H9 (cell line): ENCODE measurements at regions not wholly inside any gene's neighbourhood (a gene's known extent, or its start where the extent isn't known, plus 50 kb on each side); places are given as distances from the start of the nearest gene placed in this dataset.

Experiments
- DNase-seq: peaks from one replicate; pipeline ENCODE4 v3.0.0-alpha.2; 2017
- H2AFZ ChIP-seq: one replicate; pipeline ENCODE4 v1.6.1; 2013; ENCODE audit warnings: mild to moderate bottlenecking, low read length, control low read depth, moderate library complexity
- H2AK5ac ChIP-seq: 2 replicates; pipeline ENCODE4 v1.6.1; 2013; ENCODE audit warnings: low read length, control low read depth, mixed read lengths; ENCODE audit not compliant: insufficient read length
- H2BK120ac ChIP-seq: one replicate; pipeline ENCODE4 v1.6.1; 2013; ENCODE audit warnings: low read depth, mild to moderate bottlenecking, low read length, control low read depth, inconsistent platforms; ENCODE audit not compliant: poor library complexity, severe bottlenecking
- H2BK12ac ChIP-seq: 2 replicates; pipeline ENCODE4 v1.6.1; 2013; ENCODE audit warnings: low read length, control low read depth, mixed read lengths, low read depth; ENCODE audit not compliant: insufficient read length
- H2BK15ac ChIP-seq: 2 replicates; pipeline ENCODE4 v1.6.1; 2013; ENCODE audit warnings: low read depth, low read length, control low read depth
- H2BK20ac ChIP-seq: one replicate; pipeline ENCODE4 v1.6.1; 2013; ENCODE audit warnings: low read depth, mild to moderate bottlenecking, low read length, control low read depth, inconsistent platforms; ENCODE audit not compliant: poor library complexity, severe bottlenecking
- H2BK5ac ChIP-seq: 2 replicates; pipeline ENCODE4 v1.6.1; 2013; ENCODE audit warnings: low read length, control low read depth, mixed read lengths; ENCODE audit not compliant: insufficient read length
- H3K14ac ChIP-seq: 2 replicates; pipeline ENCODE4 v1.6.1; 2013; ENCODE audit warnings: low read length, control low read depth; ENCODE audit not compliant: insufficient read depth
- H3K18ac ChIP-seq: 2 replicates; pipeline ENCODE4 v1.6.1; 2013; ENCODE audit warnings: low read depth, mild to moderate bottlenecking, mixed read lengths, low read length, control low read depth; ENCODE audit not compliant: insufficient read length
- H3K23ac ChIP-seq: 2 replicates; pipeline ENCODE4 v1.6.1; 2013; ENCODE audit warnings: low read length, control low read depth, mixed read lengths, low read depth; ENCODE audit not compliant: insufficient read length
- H3K23me2 ChIP-seq: 2 replicates; pipeline ENCODE4 v1.6.1; 2013; ENCODE audit warnings: low read depth, mild to moderate bottlenecking, mixed read lengths, low read length, control low read depth; ENCODE audit not compliant: insufficient read length, poor library complexity, severe bottlenecking
- H3K27ac ChIP-seq: 2 replicates; pipeline ENCODE4 v1.5.1; 2013; ENCODE audit warnings: low read length, control low read depth, mixed read lengths, low read depth; ENCODE audit not compliant: insufficient read length
- H3K27me3 ChIP-seq: 2 replicates; pipeline ENCODE4 v1.6.1; 2013; ENCODE audit warnings: low read length, control low read depth, inconsistent platforms; ENCODE audit not compliant: insufficient read depth
- H3K4ac ChIP-seq: 2 replicates; pipeline ENCODE4 v1.6.1; 2013; ENCODE audit warnings: low read depth, mild to moderate bottlenecking, control low read depth, inconsistent platforms, low read length, moderate library complexity
- H3K4me1 ChIP-seq: 2 replicates; pipeline ENCODE4 v1.6.1; 2013; ENCODE audit warnings: low read length, control low read depth, inconsistent platforms; ENCODE audit not compliant: insufficient read depth
- H3K4me2 ChIP-seq: 2 replicates; pipeline ENCODE4 v1.6.1; 2013; ENCODE audit warnings: low read length, control low read depth, mixed read lengths; ENCODE audit not compliant: insufficient read length, insufficient read depth
- H3K56ac ChIP-seq: 2 replicates; pipeline ENCODE4 v1.6.1; 2013; ENCODE audit warnings: low read depth, mild to moderate bottlenecking, mixed read lengths, low read length, control low read depth; ENCODE audit not compliant: insufficient read length
- H3K79me1 ChIP-seq: 2 replicates; pipeline ENCODE4 v1.6.1; 2013; ENCODE audit warnings: low read depth, mild to moderate bottlenecking, moderate library complexity, low read length, control low read depth, inconsistent platforms; ENCODE audit not compliant: insufficient read depth, poor library complexity, severe bottlenecking
- H3K79me2 ChIP-seq: 2 replicates; pipeline ENCODE4 v1.6.1; 2013; ENCODE audit warnings: low read length, control low read depth, inconsistent platforms; ENCODE audit not compliant: insufficient read depth
- H3K9ac ChIP-seq: 2 replicates; pipeline ENCODE4 v1.6.1; 2013; ENCODE audit warnings: low read length, control low read depth, mixed read lengths; ENCODE audit not compliant: insufficient read length; ENCODE audit errors: extremely low read depth
- H3K9me3 ChIP-seq: one replicate; pipeline ENCODE4 v1.6.1; 2013; ENCODE audit warnings: low read depth, low read length, inconsistent platforms; ENCODE audit not compliant: control insufficient read depth
- H3T11ph ChIP-seq: one replicate; pipeline ENCODE4 v1.6.1; 2013; ENCODE audit warnings: mild to moderate bottlenecking, low read length, control low read depth, inconsistent platforms
- H4K20me1 ChIP-seq: one replicate; pipeline ENCODE4 v1.6.1; 2013; ENCODE audit not compliant: control insufficient read depth, insufficient read length, insufficient read depth
- H4K5ac ChIP-seq: 2 replicates; pipeline ENCODE4 v1.6.1; 2013; ENCODE audit warnings: low read depth, mild to moderate bottlenecking, mixed read lengths, low read length, control low read depth; ENCODE audit not compliant: insufficient read length
- H4K8ac ChIP-seq: replicated peaks from 2 replicates; pipeline ENCODE4 v1.6.1; 2013; ENCODE audit warnings: low read length, control low read depth, mixed read lengths, low read depth; ENCODE audit not compliant: insufficient read length
- H4K91ac ChIP-seq: 2 replicates; pipeline ENCODE4 v1.6.1; 2013; ENCODE audit warnings: low read depth, mild to moderate bottlenecking, moderate library complexity, mixed read lengths, low read length, control low read depth; ENCODE audit not compliant: insufficient read length
- H3K27ac Mint-ChIP-seq, 3 experiments: 2 replicates in 2 of 3; 3 replicates in 1 of 3; pipeline ENCODE4 v1.8.0; 2020 to 2021; ENCODE audit warnings: mixed read lengths in 3 of 3, mild to moderate bottlenecking in 1 of 3, moderate library complexity in 1 of 3
- H3K27me3 Mint-ChIP-seq: 2 replicates; pipeline ENCODE4 v1.8.0; 2021; ENCODE audit warnings: low read depth, mild to moderate bottlenecking, moderate library complexity, mixed read lengths
- H3K36me3 Mint-ChIP-seq, 3 experiments: 2 replicates in 2 of 3; 3 replicates in 1 of 3; pipeline ENCODE4 v1.8.0; 2020 to 2021; ENCODE audit warnings: low read depth in 3 of 3, mixed read lengths in 3 of 3; ENCODE audit not compliant: insufficient read depth in 1 of 3
- H3K4me1 Mint-ChIP-seq, 2 experiments: 2 replicates each; pipeline ENCODE4 v1.8.0; 2020; ENCODE audit warnings: mixed read lengths in 2 of 2
- H3K4me3 Mint-ChIP-seq, 2 experiments: 2 replicates in 1 of 2; 3 replicates in 1 of 2; pipeline ENCODE4 v1.8.0; 2020 to 2021; ENCODE audit warnings: mild to moderate bottlenecking in 2 of 2, mixed read lengths in 2 of 2, moderate library complexity in 1 of 2
- H3K9me3 Mint-ChIP-seq, 2 experiments: 2 replicates in 1 of 2; 3 replicates in 1 of 2; pipeline ENCODE4 v1.8.0; 2020; ENCODE audit warnings: mild to moderate bottlenecking in 2 of 2, mixed read lengths in 2 of 2, moderate library complexity in 1 of 2
- TF ChIP-seq, protein P1 (sequence below): fragments of 200-600 bp; sonication (generic); conservative IDR thresholded peaks from 3 replicates; pipeline ENCODE4 v1.8.0; 2021; ENCODE audit warnings: antibody characterized with exemption, mild to moderate bottlenecking

DNA sequence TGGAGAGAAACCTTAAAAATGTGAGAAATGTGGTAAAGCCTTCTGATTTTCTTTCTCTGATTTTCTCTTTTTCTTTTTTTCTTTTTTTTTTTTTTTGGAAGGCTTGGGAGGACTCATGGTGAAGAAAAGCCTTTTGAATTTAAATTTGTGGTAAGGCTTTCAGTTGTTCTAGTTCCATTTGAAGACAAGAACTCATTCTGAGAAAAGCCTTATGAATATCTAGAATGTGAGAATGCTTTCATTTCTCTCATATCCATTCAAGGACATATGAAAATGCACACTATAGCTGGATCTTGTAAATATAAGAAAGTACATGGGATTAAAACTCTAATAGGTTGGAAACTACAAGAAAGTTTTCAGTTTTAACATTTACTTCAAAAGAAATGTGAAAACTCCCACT lies 1045.2 kb upstream of the NRXN1 start:
- no peak overlapping the region for H4K8ac ChIP-seq
- no peak overlapping the region for H2AK5ac ChIP-seq
- Mint-ChIP-seq H3K27ac (no peak overlapping the region), H3K9me3 (no peaks in the 10 kb centered on the region), H3K36me3 (peaks cover 0 to 8% (median 5%) of the 10 kb centered on the region in 3 experiments; a peak in 3 of 7 replicates), H3K4me3 (no peak overlapping the region), H3K27me3 (no peaks in the 10 kb centered on the region), H3K4me1 (peaks cover 8 to 20% of the 10 kb centered on the region in 2 experiments)
- no peak for DNase-seq
- H3K4ac ChIP-seq: no peak overlapping the region
- no peak overlapping the region for H2AFZ ChIP-seq
- no peaks in the 10 kb centered on the region for H3K79me1 ChIP-seq
- H2BK5ac ChIP-seq: no peak overlapping the region
- no peak overlapping the region for H4K5ac ChIP-seq
- no peak overlapping the region for H4K91ac ChIP-seq
- TF ChIP-seq, protein P1, sequence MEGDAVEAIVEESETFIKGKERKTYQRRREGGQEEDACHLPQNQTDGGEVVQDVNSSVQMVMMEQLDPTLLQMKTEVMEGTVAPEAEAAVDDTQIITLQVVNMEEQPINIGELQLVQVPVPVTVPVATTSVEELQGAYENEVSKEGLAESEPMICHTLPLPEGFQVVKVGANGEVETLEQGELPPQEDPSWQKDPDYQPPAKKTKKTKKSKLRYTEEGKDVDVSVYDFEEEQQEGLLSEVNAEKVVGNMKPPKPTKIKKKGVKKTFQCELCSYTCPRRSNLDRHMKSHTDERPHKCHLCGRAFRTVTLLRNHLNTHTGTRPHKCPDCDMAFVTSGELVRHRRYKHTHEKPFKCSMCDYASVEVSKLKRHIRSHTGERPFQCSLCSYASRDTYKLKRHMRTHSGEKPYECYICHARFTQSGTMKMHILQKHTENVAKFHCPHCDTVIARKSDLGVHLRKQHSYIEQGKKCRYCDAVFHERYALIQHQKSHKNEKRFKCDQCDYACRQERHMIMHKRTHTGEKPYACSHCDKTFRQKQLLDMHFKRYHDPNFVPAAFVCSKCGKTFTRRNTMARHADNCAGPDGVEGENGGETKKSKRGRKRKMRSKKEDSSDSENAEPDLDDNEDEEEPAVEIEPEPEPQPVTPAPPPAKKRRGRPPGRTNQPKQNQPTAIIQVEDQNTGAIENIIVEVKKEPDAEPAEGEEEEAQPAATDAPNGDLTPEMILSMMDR: no peak
- no peak overlapping the region for H3K18ac ChIP-seq
- H3K14ac ChIP-seq: no peak overlapping the region
- H3K4me1 ChIP-seq: no peaks in the 10 kb centered on the region
- H3T11ph ChIP-seq: no peak overlapping the region
- H2BK12ac ChIP-seq: no peak overlapping the region
- no peak overlapping the region for H3K4me2 ChIP-seq
- H3K23ac ChIP-seq: no peak overlapping the region
- H3K23me2 ChIP-seq: no peaks in the 10 kb centered on the region
- H2BK120ac ChIP-seq: no peak overlapping the region
- no peaks in the 10 kb centered on the region for H3K9me3 ChIP-seq
- no peaks in the 10 kb centered on the region for H3K27me3 ChIP-seq
- no peak overlapping the region for H2BK15ac ChIP-seq
- H3K79me2 ChIP-seq: no peaks in the 10 kb centered on the region
- no peak overlapping the region for H3K27ac ChIP-seq
- H3K9ac ChIP-seq: no peak overlapping the region
- no peak overlapping the region for H3K56ac ChIP-seq
- H2BK20ac ChIP-seq: no peak overlapping the region
- no peaks in the 10 kb centered on the region for H4K20me1 ChIP-seq
